IMR-90 (cell line): ENCODE measurements at regions not wholly inside any gene's neighbourhood (a gene's known extent, or its start where the extent isn't known, plus 50 kb on each side); places are given as distances from the start of the nearest gene placed in this dataset.

Experiments used
- ATAC-seq: fragments of 200-7000 bp; cut with Tn5 transposase; 2 replicates; pipeline ENCODE4 v1.9.1; 2020; ENCODE audit warnings: low read depth, mild to moderate bottlenecking, moderate library complexity
- BruUV-seq: library from RNA; stranded (reverse); fragments of 400-500 nt; replicated peaks from 2 replicates; lab custom pipeline; 2021; lab: Mats Ljungman, UMichigan
- CTCF ChIA-PET: fragments of 300-600 bp; formaldehyde crosslinking; extraction: SDS; loops from one replicate; lab custom pipeline; 2021; ENCODE audit warnings: antibody characterized with exemption; lab: Yijun Ruan, JAX
- POLR2A ChIA-PET: fragments of 300-600 bp; sonication (Branson Sonifier 250); formaldehyde crosslinking; loops from one replicate; lab custom pipeline; 2022; ENCODE audit warnings: antibody characterized with exemption; ENCODE audit not compliant: unreplicated experiment; lab: Charles Lee
- DNase-seq: peaks from one replicate; pipeline ENCODE4 v3.0.0; 2013
- H2AFZ ChIP-seq: replicated peaks from 2 replicates; pipeline ENCODE3; 2013; ENCODE audit warnings: low read length, mild to moderate bottlenecking; ENCODE audit not compliant: poor library complexity
- H2AK5ac ChIP-seq: 2 replicates; pipeline ENCODE4 v1.6.1; 2013; ENCODE audit warnings: low read depth, low read length, inconsistent platforms
- H2AK9ac ChIP-seq: replicated peaks from 2 replicates; pipeline ENCODE3; 2013; ENCODE audit warnings: mild to moderate bottlenecking, low read depth, low read length, moderate library complexity; ENCODE audit not compliant: poor library complexity
- H2BK120ac ChIP-seq: 2 replicates; pipeline ENCODE4 v1.6.1; 2013; ENCODE audit warnings: low read depth, low read length, inconsistent platforms
- H2BK15ac ChIP-seq: 3 replicates; pipeline ENCODE4 v1.6.1; 2013; ENCODE audit warnings: low read depth, low read length, inconsistent platforms
- H2BK20ac ChIP-seq: 2 replicates; pipeline ENCODE4 v1.6.1; 2013; ENCODE audit warnings: low read depth, mild to moderate bottlenecking, inconsistent platforms, low read length, moderate library complexity
- H2BK5ac ChIP-seq: 2 replicates; pipeline ENCODE4 v1.6.1; 2013; ENCODE audit warnings: mild to moderate bottlenecking, low read depth, low read length, inconsistent platforms; ENCODE audit not compliant: poor library complexity, severe bottlenecking
- H3K14ac ChIP-seq: replicated peaks from 2 replicates; pipeline ENCODE4 v1.6.1; 2013; ENCODE audit warnings: low read depth, low read length, inconsistent platforms
- H3K18ac ChIP-seq: 2 replicates; pipeline ENCODE4 v1.6.1; 2013; ENCODE audit warnings: low read depth, low read length, control low read depth
- H3K23ac ChIP-seq: 2 replicates; pipeline ENCODE4 v1.6.1; 2013; ENCODE audit warnings: low read depth, low read length, inconsistent platforms
- H3K27ac ChIP-seq: 2 replicates; pipeline ENCODE4 v1.5.1; 2013; ENCODE audit warnings: mild to moderate bottlenecking, control low read depth, low read length; ENCODE audit not compliant: insufficient read depth
- H3K27me3 ChIP-seq: 2 replicates; pipeline ENCODE4 v1.6.1; 2013; ENCODE audit warnings: low read length; ENCODE audit not compliant: control insufficient read depth, insufficient read depth
- H3K36me3 ChIP-seq: 2 replicates; pipeline ENCODE4 v1.6.1; 2013; ENCODE audit warnings: low read length, mixed read lengths; ENCODE audit not compliant: control insufficient read depth, insufficient read depth
- H3K4ac ChIP-seq: 2 replicates; pipeline ENCODE4 v1.6.1; 2013; ENCODE audit warnings: low read depth, low read length, inconsistent platforms
- H3K4me1 ChIP-seq: 2 replicates; pipeline ENCODE4 v1.6.1; 2013; ENCODE audit warnings: low read length, mixed read lengths; ENCODE audit not compliant: control insufficient read depth, insufficient read depth
- H3K4me2 ChIP-seq: 2 replicates; pipeline ENCODE4 v1.6.1; 2013; ENCODE audit warnings: low read depth, mild to moderate bottlenecking, control low read depth, low read length, moderate library complexity
- H3K4me3 ChIP-seq: 2 replicates; pipeline ENCODE4 v1.5.1; 2013; ENCODE audit warnings: low read depth, mild to moderate bottlenecking, control low read depth, low read length, moderate library complexity; ENCODE audit not compliant: insufficient read depth
- H3K56ac ChIP-seq: 2 replicates; pipeline ENCODE4 v1.6.1; 2013; ENCODE audit warnings: low read length, inconsistent platforms; ENCODE audit not compliant: insufficient read depth; ENCODE audit errors: extremely low read depth
- H3K79me1 ChIP-seq, 2 experiments: 2 replicates each; pipeline ENCODE4 v1.6.1; 2013; ENCODE audit warnings: low read length in 2 of 2, inconsistent platforms in 1 of 2, low read depth in 1 of 2
- H3K9ac ChIP-seq: 2 replicates; pipeline ENCODE4 v1.6.1; 2013; ENCODE audit warnings: low read depth, low read length, control low read depth
- H3K9me1 ChIP-seq: 2 replicates; pipeline ENCODE4 v1.6.1; 2013; ENCODE audit warnings: low read length, inconsistent platforms; ENCODE audit not compliant: insufficient read depth
- H3K9me3 ChIP-seq: 2 replicates; pipeline ENCODE4 v1.6.1; 2013; ENCODE audit warnings: low read length; ENCODE audit not compliant: control insufficient read depth, insufficient read depth
- H4K20me1 ChIP-seq: 2 replicates; pipeline ENCODE4 v1.6.1; 2013; ENCODE audit warnings: low read length, inconsistent platforms; ENCODE audit not compliant: insufficient read depth
- H4K5ac ChIP-seq: 2 replicates; pipeline ENCODE4 v1.6.1; 2013; ENCODE audit warnings: mild to moderate bottlenecking, low read depth, low read length, control low read depth
- H4K8ac ChIP-seq, 2 experiments: 2 replicates each; pipeline ENCODE4 v1.6.1; 2013; ENCODE audit warnings: low read depth in 2 of 2, low read length in 2 of 2, control low read depth in 1 of 2, inconsistent platforms in 1 of 2
- H4K91ac ChIP-seq: 2 replicates; pipeline ENCODE4 v1.6.1; 2013; ENCODE audit warnings: low read depth, low read length, inconsistent platforms; ENCODE audit not compliant: insufficient read depth
- BHLHE40 ChIP-seq: fragments of 150-350 bp; IDR thresholded peaks from 2 replicates; pipeline ENCODE4 v1.6.1; 2016; ENCODE audit warnings: mild to moderate bottlenecking, low read depth, low read length
- CEBPB ChIP-seq: IDR thresholded peaks from 2 replicates; pipeline ENCODE4 v1.6.1; 2012; ENCODE audit warnings: low read depth, low read length, improper control_type of control experiment
- CHD1 ChIP-seq: IDR thresholded peaks from 2 replicates; pipeline ENCODE4 v1.6.1; 2012; ENCODE audit warnings: low read depth, low read length, improper control_type of control experiment
- CTCF ChIP-seq: conservative IDR thresholded peaks from 2 replicates; pipeline ENCODE4 v1.5.1; 2012; ENCODE audit warnings: mild to moderate bottlenecking, low read depth, low read length, improper control_type of control experiment
- FOS ChIP-seq: fragments of 150-350 bp; IDR thresholded peaks from 2 replicates; pipeline ENCODE4 v1.6.1; 2016; ENCODE audit warnings: low read depth, low read length
- MAFK ChIP-seq: IDR thresholded peaks from 2 replicates; pipeline ENCODE4 v1.6.1; 2012; ENCODE audit warnings: low read depth, low read length, improper control_type of control experiment
- MAZ ChIP-seq: IDR thresholded peaks from 2 replicates; pipeline ENCODE4 v1.6.1; 2012; ENCODE audit warnings: low read depth, mild to moderate bottlenecking, low read length, improper control_type of control experiment, moderate library complexity, borderline replicate concordance
- MXI1 ChIP-seq: IDR thresholded peaks from 2 replicates; pipeline ENCODE4 v1.6.1; 2012; ENCODE audit warnings: low read depth, mild to moderate bottlenecking, low read length, moderate library complexity, borderline replicate concordance
- NFE2L2 ChIP-seq: fragments of 150-350 bp; IDR thresholded peaks from 2 replicates; pipeline ENCODE4 v1.6.1; 2016; ENCODE audit warnings: low read depth, mild to moderate bottlenecking, low read length
- POLR2A ChIP-seq: IDR thresholded peaks from 2 replicates; pipeline ENCODE4 v1.6.1; 2012; ENCODE audit warnings: mild to moderate bottlenecking, low read depth, low read length
- RAD21 ChIP-seq: IDR thresholded peaks from 2 replicates; pipeline ENCODE4 v1.6.1; 2012; ENCODE audit warnings: low read length, improper control_type of control experiment
- RCOR1 ChIP-seq: IDR thresholded peaks from 2 replicates; pipeline ENCODE4 v1.6.1; 2012; ENCODE audit warnings: mild to moderate bottlenecking, low read length, improper control_type of control experiment; ENCODE audit not compliant: insufficient replicate concordance
- RFX5 ChIP-seq: IDR thresholded peaks from 2 replicates; pipeline ENCODE4 v1.8.0; 2012; ENCODE audit warnings: low read depth, mild to moderate bottlenecking, low read length, moderate library complexity
- SMC3 ChIP-seq: fragments of 150-350 bp; IDR thresholded peaks from 2 replicates; pipeline ENCODE4 v1.6.1; 2016; ENCODE audit warnings: low read depth, mild to moderate bottlenecking, antibody characterized with exemption, low read length, moderate library complexity
- USF2 ChIP-seq: fragments of 150-350 bp; IDR thresholded peaks from 2 replicates; pipeline ENCODE4 v1.6.1; 2017; ENCODE audit warnings: mild to moderate bottlenecking, antibody characterized with exemption, low read length, low read depth
- WGBS, 2 experiments: methylation state at CpG; one replicate each; pipeline versions ENCODE4 v1.1.5 to v1.1.7; 2013; ENCODE audit warnings: missing lambda C conversion rate in 2 of 2; ENCODE audit not compliant: insufficient read length in 1 of 2; ENCODE audit errors: extremely low coverage in 2 of 2; 5-methylcytosine and 5-hydroxymethylcytosine counted together
- dilution Hi-C: fragments of 300-500 bp; cut with HindIII; formaldehyde crosslinking; loops from one replicate; pipeline ENCODE4 v1.14.3; 2018; ENCODE audit warnings: low sequenced_read_pairs; ENCODE audit not compliant: unreplicated experiment
- in situ Hi-C: fragments of 300-500 bp; cut with MboI; formaldehyde crosslinking; loops from 3 replicates; pipeline ENCODE4 v1.14.3; 2019; ENCODE audit warnings: low sequenced_read_pairs, inconsistent platforms, mixed read lengths
- intact Hi-C: fragments of 100-400 bp; cut with micrococcal nuclease; formaldehyde crosslinking; loops from 2 replicates; pipeline ENCODE4 v1.10.0; 2022
- TF ChIP-seq, protein P1 (sequence below): fragments of 150-350 bp; IDR thresholded peaks from 2 replicates; pipeline ENCODE4 v1.6.1; 2016; ENCODE audit warnings: low read depth, mild to moderate bottlenecking, low read length, moderate library complexity, borderline replicate concordance

DNA sequence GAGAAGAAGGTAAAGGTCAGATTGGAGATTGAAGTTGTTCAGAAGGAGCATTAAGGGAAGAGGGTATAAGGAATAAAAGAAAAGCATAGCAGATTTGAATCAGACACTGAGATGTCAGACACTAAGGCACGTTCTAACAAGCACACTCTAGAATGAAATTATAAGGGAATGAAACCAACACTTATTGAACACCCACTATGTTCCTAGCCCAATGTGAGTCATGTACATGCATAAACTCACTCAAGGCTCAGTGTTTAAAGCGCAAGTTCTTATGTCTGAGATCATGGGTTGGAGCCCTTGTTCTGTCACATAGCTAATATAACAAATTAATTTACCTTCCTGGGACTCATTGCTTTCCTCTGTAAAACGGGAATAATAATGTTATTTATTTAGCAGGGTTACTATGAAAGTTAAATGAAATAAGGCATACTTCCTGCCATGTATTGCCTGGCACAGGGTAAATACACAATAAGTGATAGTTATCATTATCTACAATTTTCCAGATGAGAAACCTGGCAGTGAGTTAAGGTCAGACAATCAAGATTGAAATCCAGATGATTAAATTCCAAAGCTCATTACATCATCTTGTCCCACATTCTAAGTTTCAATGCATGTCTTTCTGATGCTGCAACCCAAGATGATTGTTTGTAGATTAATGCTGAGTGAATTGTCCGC is 68.3 kb upstream of the DACH1 start:
- Histone ChIP-seq H3K79me1 (no peaks in the 10 kb centered on the region), H2BK120ac (no peak overlapping the region), H3K9me1 (no peaks in the 10 kb centered on the region), H3K9me3 (no peaks in the 10 kb centered on the region), H3K4me3 (no peak overlapping the region), H4K8ac (no peak overlapping the region), H3K56ac (no peak overlapping the region), H3K27ac (no peak overlapping the region), H3K23ac (no peak overlapping the region), H2AFZ (no peak overlapping the region), H3K9ac (no peak overlapping the region), H2AK9ac (no peak overlapping the region), H4K20me1 (no peaks in the 10 kb centered on the region), H3K4me1 (no peaks in the 10 kb centered on the region), H3K4ac (no peak overlapping the region), H2BK15ac (no peak overlapping the region), H2BK20ac (no peak overlapping the region), H3K4me2 (no peak overlapping the region), H3K36me3 (no peaks in the 10 kb centered on the region), H4K5ac (no peak overlapping the region), H3K18ac (no peak overlapping the region), H2BK5ac (no peak overlapping the region), H4K91ac (no peak overlapping the region), H3K14ac (no peak overlapping the region), H3K27me3 (no peaks in the 10 kb centered on the region), H2AK5ac (no peak overlapping the region)
- TF ChIP-seq MAZ: no peak
- TF ChIP-seq CEBPB: no peak
- TF ChIP-seq CTCF: no peak
- TF ChIP-seq NFE2L2: no peak
- no peak for TF ChIP-seq MAFK
- TF ChIP-seq USF2: no peak
- no peak for TF ChIP-seq MXI1
- TF ChIP-seq, protein P1, sequence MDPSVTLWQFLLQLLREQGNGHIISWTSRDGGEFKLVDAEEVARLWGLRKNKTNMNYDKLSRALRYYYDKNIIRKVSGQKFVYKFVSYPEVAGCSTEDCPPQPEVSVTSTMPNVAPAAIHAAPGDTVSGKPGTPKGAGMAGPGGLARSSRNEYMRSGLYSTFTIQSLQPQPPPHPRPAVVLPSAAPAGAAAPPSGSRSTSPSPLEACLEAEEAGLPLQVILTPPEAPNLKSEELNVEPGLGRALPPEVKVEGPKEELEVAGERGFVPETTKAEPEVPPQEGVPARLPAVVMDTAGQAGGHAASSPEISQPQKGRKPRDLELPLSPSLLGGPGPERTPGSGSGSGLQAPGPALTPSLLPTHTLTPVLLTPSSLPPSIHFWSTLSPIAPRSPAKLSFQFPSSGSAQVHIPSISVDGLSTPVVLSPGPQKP: no peak
- no peak for TF ChIP-seq CHD1
- no peak for TF ChIP-seq FOS
- TF ChIP-seq RAD21: no peak
- no peak for TF ChIP-seq BHLHE40
- no peak for TF ChIP-seq POLR2A
- no peak for TF ChIP-seq RCOR1
- no peak for TF ChIP-seq RFX5
- no peak for TF ChIP-seq SMC3
- ChIA-PET CTCF (no interaction called here), POLR2A (no interaction called here)
- dilution Hi-C loops: no loop called here
- no peak for ATAC-seq
- no TSS peak for BruUV-seq
- in situ Hi-C loops: no loop called here
- no peak for DNase-seq
- no CpG with 5 or more reads among the region's 4 CpGs for WGBS, 2 experiments
- intact Hi-C loops: no loop called here
